ENCODE measurements at regions not wholly inside any gene's neighbourhood (a gene's known extent, or its start where the extent isn't known, plus 50 kb on each side); places are given as distances from the start of the nearest gene placed in this dataset.
"Not testable (repeated sequence)": the region's sequence is repeated elsewhere in the genome, so short reads cannot be mapped to it uniquely, and the experiment has no call there.

GRCh38 chr18:56488739-56489138 is 149.7 kb downstream of the TXNL1 start:
- DNase-seq (ENCODE audit: low spot score) = no peak

GRCh38 chr18:56487801-56488200 is 150.6 kb downstream of the TXNL1 start:
- no peak for DNase-seq (ENCODE audit: low spot score)

DNA sequence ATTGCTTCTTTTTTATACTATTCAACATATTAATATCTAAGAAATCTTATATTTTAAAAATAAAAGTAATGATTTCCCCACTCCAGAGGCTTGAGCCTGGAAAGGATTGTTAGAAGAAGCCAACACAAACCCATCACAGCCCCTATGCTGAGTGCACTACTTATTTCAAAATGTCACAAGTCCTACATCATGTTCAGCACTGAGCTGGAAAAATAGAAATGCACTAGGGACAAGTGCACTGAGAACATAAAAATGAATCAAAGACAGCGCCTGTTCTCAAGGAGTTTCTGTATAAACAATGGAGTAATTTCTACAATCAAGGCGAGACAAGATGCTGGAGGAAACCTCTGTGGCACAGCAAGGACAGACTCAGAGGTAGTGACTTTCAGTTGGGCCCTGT is 155.0 kb downstream of the TXNL1 start:
- DNase-seq (ENCODE audit: low spot score) = no peak

DNA sequence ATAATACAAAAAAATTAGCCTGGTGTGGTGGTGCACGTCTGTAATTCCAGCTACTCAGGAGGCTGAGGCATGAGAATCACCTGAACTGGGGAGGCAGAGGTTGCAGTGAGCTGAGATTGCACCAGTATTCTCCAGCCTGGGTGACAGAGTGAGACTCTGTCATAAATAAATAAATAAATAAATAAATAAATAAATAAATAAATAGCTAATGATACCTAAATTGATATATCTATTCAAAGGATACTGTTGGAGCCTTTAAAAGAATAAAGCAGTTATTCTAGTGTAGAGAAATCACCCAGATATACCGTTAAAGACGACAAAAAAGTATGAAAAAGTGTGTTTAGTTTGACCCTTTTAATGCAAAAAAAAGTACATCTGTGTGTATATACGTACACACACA is 155.6 kb downstream of the TXNL1 start:
- DNase-seq (ENCODE audit: low spot score) = not testable (repeated sequence)

GRCh38 chr18:56481751-56482150 is 156.6 kb downstream of the TXNL1 start:
- no peak for DNase-seq (ENCODE audit: low spot score)

- no peak for DNase-seq (ENCODE audit: low spot score)
These were observed 158.6 kb downstream of the TXNL1 start for GRCh38 chr18:56479841-56480240.

DNA sequence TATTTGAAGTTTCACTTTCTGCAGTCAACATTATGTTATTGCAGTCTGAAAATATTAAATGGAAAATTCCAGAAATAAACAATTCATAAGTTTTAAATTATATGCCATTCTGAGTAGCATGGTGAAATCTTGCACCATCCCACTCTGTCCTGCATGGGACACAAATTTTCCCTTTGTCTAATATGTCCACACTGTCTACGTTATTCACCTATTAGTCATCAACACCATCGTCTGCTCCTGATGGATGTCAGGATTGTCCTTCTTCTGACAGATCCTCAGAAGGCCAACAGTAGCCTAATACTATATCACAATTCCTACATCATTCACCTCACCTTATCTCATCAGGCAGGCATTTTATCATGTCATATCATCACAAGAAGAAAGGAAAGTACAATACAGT is 163.1 kb downstream of the TXNL1 start:
- DNase-seq (ENCODE audit: low spot score) = peak; percentile 17

DNA sequence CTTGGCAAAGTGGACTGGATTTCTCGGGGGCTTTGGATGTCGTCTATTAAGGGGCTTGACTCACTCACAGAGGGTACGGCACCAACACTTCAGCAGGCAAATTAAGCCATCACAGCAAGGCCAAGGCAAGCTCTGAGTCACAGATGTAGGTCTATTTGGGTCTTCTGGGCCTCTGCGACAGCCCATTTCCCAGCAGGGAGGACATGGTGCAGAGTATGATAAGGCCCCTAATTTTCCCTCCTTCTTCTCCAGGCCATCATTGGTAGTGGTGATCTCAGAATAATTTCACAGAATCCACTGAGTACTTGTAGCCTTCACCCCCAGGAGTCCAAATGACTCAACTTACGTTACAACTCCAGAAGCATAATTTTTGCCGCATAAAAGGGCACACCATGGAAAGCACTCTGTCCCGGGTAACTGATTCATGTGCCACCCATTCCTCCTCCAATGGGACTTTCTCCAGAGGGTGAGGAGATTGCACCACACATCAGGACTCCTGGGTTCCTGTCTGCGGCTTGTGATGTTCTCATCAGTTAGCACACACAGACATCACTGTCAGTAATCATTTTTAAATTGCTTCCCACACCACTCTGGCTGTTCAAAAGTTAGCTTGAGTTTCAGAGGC is 164.9 kb downstream of the TXNL1 start:
- DNase-seq (ENCODE audit: low spot score) = no peak

DNA sequence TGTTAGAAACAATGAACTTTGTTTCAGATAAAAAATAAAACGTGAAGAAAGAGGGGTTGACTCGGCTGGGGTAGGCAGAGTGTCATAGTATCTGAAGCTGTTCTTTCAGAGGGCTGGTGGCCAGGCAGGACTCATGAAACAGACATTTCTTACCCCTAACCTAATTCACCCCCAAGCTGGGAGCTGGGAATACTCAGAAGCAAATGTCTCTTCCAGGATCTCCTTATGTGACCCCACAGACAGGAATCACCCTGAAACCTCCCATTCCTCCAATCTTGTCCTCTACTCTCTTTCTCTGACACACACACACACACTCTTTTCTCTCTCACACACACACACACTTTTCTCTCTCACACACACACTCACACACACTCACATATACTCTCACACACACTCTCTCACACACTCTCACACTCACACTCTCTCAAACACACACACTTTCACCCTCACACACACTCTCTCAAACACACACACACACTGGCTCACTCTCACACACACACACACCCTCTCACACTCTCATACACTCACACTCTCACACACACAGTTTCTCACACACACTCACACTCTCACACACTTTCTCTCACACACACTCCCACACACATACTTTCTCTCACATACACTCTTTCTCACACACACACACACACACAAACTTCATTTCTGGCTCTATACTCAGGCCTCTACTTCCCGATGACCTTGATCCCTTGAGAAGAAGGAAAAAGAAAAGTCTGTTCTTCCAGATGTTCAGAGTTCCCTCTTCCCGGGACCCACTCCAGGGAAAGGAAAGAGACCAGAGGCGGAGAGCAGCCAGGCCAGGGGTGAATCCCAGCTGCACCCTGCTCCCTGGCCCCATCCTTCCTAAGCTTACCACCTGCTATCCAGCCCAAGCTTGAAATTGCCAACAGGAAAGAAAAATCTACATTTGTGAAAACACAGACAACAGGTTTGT is 167.7 kb downstream of the TXNL1 start:
- DNase-seq (ENCODE audit: low spot score) = no peak

- no peak for DNase-seq (ENCODE audit: low spot score)
These were observed 168.8 kb downstream of the TXNL1 start for GRCh38 chr18:56469582-56469981.

GRCh38 chr18:56468396-56468795 is 170.0 kb downstream of the TXNL1 start:
- DNase-seq (ENCODE audit: low spot score) = no peak

DNA sequence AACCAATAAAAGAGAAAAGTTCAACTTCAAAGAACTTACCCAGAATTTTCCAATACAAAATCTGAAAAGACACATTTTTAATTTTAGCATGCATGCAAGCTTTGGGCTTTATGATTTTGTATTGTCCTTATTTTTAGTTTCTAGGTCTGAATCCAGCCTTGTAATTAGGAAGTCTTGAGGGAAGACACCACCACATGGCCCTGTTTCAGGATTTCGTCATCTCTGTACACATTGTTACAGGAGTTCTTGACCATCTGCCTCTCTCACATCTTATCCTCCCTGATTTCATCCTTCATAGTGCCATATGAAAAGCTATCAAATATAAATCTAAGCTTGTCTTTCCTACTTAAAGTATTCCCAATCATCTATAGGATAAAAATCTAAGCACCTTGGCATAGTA is 176.1 kb downstream of the TXNL1 start:
- no peak for DNase-seq (ENCODE audit: low spot score)

- DNase-seq (ENCODE audit: low spot score) = no peak
These were observed 177.2 kb downstream of the TXNL1 start for GRCh38 chr18:56461151-56461550.

- DNase-seq (ENCODE audit: low spot score) = no peak
These were observed 177.8 kb downstream of the TXNL1 start for GRCh38 chr18:56460581-56460980.

- DNase-seq (ENCODE audit: low spot score) = no peak
These were observed 179.4 kb downstream of the TXNL1 start for GRCh38 chr18:56458770-56459712.

DNA sequence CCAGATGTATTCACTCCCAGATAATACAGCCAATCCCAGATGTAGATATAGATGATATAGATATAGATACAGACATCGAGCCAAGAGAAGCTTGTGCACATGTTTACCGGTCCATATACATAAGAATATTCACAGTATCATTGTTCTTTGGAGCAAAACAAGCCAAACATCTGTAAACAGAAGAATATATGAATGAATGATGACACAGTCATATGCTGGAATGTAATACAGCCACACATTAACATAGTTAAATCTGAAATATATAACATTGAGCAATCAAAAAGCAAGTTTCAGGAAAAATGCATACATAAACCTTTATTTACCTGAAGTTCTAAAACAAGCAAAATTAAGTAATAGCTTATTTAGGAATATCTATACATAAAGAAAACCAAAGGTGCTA is 182.5 kb downstream of the TXNL1 start:
- no peak for DNase-seq (ENCODE audit: low spot score)

- DNase-seq (ENCODE audit: low spot score) = no peak
These were observed 183.3 kb downstream of the TXNL1 start for GRCh38 chr18:56455141-56455540.

GRCh38 chr18:56453631-56454030 is 184.8 kb downstream of the TXNL1 start:
- no peak for DNase-seq (ENCODE audit: low spot score)

GRCh38 chr18:56451188-56451587 is 187.2 kb downstream of the TXNL1 start:
- DNase-seq (ENCODE audit: low spot score) = no peak

DNA sequence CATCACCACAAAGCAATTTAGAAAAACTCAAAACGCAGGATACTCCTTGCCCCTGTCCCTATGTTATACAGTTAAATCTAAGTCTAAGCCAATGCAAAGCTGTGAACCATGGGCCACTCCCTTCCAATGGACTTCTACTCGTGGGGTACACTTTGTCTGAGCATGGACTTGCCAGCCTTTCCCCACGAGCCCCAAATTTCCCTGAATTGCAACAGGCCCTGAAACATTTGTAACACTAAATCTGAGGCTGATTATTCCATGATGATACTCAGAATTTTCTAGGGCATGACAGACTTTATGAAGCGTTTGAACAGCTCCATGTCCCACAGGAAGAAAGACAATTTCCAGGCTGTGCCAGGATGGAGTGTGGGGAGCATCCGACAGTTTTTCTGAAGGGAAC is 189.6 kb downstream of the TXNL1 start:
- no peak for DNase-seq (ENCODE audit: low spot score)

DNA sequence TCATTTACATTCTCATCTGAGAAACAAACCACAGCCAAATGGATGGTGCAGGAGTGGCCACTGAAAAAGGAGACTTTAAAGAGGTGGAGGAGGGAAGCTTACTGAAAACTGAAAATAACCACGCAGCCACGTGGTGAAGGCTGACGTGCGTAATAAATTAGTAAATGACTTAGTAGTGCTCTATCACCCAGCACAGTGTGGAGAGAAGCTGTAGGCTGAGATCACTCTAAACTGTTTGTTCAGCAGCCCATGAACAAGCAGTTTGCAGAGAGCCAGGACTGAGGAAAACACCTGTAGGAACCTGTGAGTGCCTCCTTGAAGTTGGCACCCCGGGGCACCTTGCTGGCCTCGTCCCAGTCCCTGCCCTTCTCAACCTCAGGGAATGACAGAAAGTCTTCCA is 193.0 kb downstream of the TXNL1 start:
- no peak for DNase-seq (ENCODE audit: low spot score)

DNA sequence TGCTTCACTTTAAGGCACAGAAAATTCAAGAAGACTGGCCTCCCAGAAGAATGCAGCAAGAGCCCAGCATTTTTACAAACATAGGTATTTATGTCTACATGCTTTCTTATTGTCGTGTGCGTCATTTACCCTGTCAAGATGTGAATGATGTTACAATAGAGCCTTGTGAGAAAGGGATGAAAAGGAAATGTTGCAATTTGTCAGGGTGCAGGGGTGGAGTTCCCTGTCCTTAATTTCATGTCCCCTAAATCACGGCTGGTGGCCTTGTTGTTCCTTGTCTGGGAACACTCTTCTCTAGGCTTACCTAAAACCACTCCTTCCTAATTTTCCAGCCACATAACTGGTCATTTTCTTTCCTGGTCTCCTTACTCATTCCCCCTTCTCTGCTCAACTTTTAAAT is 194.2 kb downstream of the TXNL1 start:
- no peak for DNase-seq (ENCODE audit: low spot score)
